Ovary (tissue), 7 donors: ENCODE measurements at regions not wholly inside any gene's neighbourhood (a gene's known extent, or its start where the extent isn't known, plus 50 kb on each side); places are given as distances from the start of the nearest gene placed in this dataset.

ENCODE experiments used
- DNase-seq, 5 donors: peaks; one replicate each; pipeline ENCODE4 v3.0.0-alpha.2; 2019 to 2020
- H3K27ac ChIP-seq, 2 donors: fragments of 200-600 bp; one replicate each; pipeline versions ENCODE4 v1.5.1 to v1.8.0; 2019 to 2022
- H3K27me3 ChIP-seq: fragments of 200-600 bp; one replicate; pipeline ENCODE4 v1.8.0; 2022
- H3K36me3 ChIP-seq: fragments of 200-600 bp; sonication (generic); one replicate; pipeline ENCODE4 v1.5.1; 2019
- H3K4me1 ChIP-seq: one replicate; pipeline ENCODE4 v1.8.1; 2013; ENCODE audit warnings: mild to moderate bottlenecking, moderate library complexity; ENCODE audit not compliant: insufficient read depth
- H3K4me3 ChIP-seq: fragments of 200-600 bp; sonication (generic); one replicate; pipeline ENCODE4 v1.5.1; 2017
- H3K9me3 ChIP-seq, 2 donors: fragments of 200-600 bp in 1 of 2; sonication (generic) in 1 of 2; one replicate each; pipeline versions ENCODE4 v1.5.1 to v1.8.1; 2013 to 2019; ENCODE audit warnings: mild to moderate bottlenecking in 1 of 2, moderate library complexity in 1 of 2
- CTCF ChIP-seq, 3 donors: fragments of 450-650 bp in 2 of 3; fragments of 200-600 bp in 1 of 3; IDR thresholded peaks; one replicate each; pipeline versions ENCODE4 v1.5.1 to v1.8.0; 2016 to 2022; ENCODE audit warnings: antibody characterized with exemption in 3 of 3, mild to moderate bottlenecking in 1 of 3
- EP300 ChIP-seq: sonication (generic); formaldehyde crosslinking; IDR thresholded peaks from one replicate; pipeline ENCODE4 v1.6.1; 2017; ENCODE audit warnings: antibody characterized with exemption
- POLR2A ChIP-seq: fragments of 450-650 bp; IDR thresholded peaks from one replicate; pipeline ENCODE4 v1.6.1; 2017; ENCODE audit warnings: antibody characterized with exemption, mild to moderate bottlenecking, moderate library complexity
- whole genome bisulfite sequencing, 3 donors: extraction: QIAGEN DNeasy Blood & Tissue Kit in 1 of 3; methylation state at CpG; one replicate each; pipeline versions ENCODE4 v1.1.5 to v1.1.7; 2013 to 2017; 5-methylcytosine and 5-hydroxymethylcytosine counted together
- intact Hi-C, 4 donors: fragments of 100-400 bp; cut with DNase I; formaldehyde crosslinking; loops; one replicate each; pipeline versions ENCODE4 v1.11.0 to v1.15.1; 2022 to 2023
- donor health status: DM: no; HTN: no; CAD: no; lungs with moderate emphysema.
- donor health status: DM: no; HTN: no; CAD: no.
- donor health status: Bipolar disorder and iron deficiency.
- donor health status: DM: no; HTN: no; CAD: no.
- donor health status: DM: yes; HTN: yes; CAD: no.

GRCh38 chr5:124128867-124129266, 616.9 kb downstream of the CSNK1G3 start:
- Histone ChIP-seq H3K27me3 (no peaks in the 10 kb centered on the region), H3K36me3 (no peaks in the 10 kb centered on the region), H3K4me3 (no peak overlapping the region), H3K4me1 (no peaks in the 10 kb centered on the region), H3K9me3 (no peaks in the 10 kb centered on the region), H3K27ac (no peak overlapping the region)
- intact Hi-C loops, result no loop called here
- WGBS, 3 donors, result 89 to 96% (median 90%) methylated on average over 3 of the region's 3 CpGs
- no peak for DNase-seq
- TF ChIP-seq POLR2A (no peak), CTCF (IDR thresholded peaks at IDR 0.05) (no peak), EP300 (no peak)

GRCh38 chr5:124126504-124127217, 614.7 kb downstream of the CSNK1G3 start:
- Histone ChIP-seq H3K4me3 (no peak overlapping the region), H3K27ac (no peak overlapping the region), H3K9me3 (no peaks in the 10 kb centered on the region), H3K27me3 (no peaks in the 10 kb centered on the region), H3K36me3 (no peaks in the 10 kb centered on the region), H3K4me1 (no peaks in the 10 kb centered on the region)
- TF ChIP-seq POLR2A (no peak), EP300 (no peak), CTCF (IDR thresholded peaks at IDR 0.05) (no peak)
- intact Hi-C loops, result no loop called here
- DNase-seq, result no peak
- WGBS, 3 donors, result 92 to 99% (median 92%) methylated on average over 5 of the region's 5 CpGs

- intact Hi-C loops, result no loop called here
- Histone ChIP-seq H3K27ac (no peak overlapping the region), H3K4me1 (no peaks in the 10 kb centered on the region), H3K9me3 (no peaks in the 10 kb centered on the region), H3K4me3 (no peak overlapping the region), H3K27me3 (no peaks in the 10 kb centered on the region), H3K36me3 (no peaks in the 10 kb centered on the region)
- 46 to 58% (median 57%) methylated on average over 1 of the region's 1 CpG for WGBS, 3 donors
- TF ChIP-seq POLR2A (no peak), EP300 (no peak), CTCF (IDR thresholded peaks at IDR 0.05) (no peak)
- DNase-seq, result no peak
Observed at GRCh38 chr5:124124711-124125229, 612.8 kb downstream of the CSNK1G3 start.

- intact Hi-C loops, result no loop called here
- TF ChIP-seq POLR2A (no peak), EP300 (no peak), CTCF (IDR thresholded peaks at IDR 0.05) (no peak)
- 93 to 100% (median 95%) methylated on average over 2 of the region's 2 CpGs for WGBS, 3 donors
- Histone ChIP-seq H3K27me3 (no peaks in the 10 kb centered on the region), H3K4me1 (no peaks in the 10 kb centered on the region), H3K4me3 (no peak overlapping the region), H3K27ac (no peak overlapping the region), H3K36me3 (no peaks in the 10 kb centered on the region), H3K9me3 (no peaks in the 10 kb centered on the region)
- no peak for DNase-seq
Observed at GRCh38 chr5:124121198-124121597, 609.2 kb downstream of the CSNK1G3 start.
